ENCODE measurements at regions not wholly inside any gene's neighbourhood (a gene's known extent, or its start where the extent isn't known, plus 50 kb on each side); places are given as distances from the start of the nearest gene placed in this dataset.

DNA sequence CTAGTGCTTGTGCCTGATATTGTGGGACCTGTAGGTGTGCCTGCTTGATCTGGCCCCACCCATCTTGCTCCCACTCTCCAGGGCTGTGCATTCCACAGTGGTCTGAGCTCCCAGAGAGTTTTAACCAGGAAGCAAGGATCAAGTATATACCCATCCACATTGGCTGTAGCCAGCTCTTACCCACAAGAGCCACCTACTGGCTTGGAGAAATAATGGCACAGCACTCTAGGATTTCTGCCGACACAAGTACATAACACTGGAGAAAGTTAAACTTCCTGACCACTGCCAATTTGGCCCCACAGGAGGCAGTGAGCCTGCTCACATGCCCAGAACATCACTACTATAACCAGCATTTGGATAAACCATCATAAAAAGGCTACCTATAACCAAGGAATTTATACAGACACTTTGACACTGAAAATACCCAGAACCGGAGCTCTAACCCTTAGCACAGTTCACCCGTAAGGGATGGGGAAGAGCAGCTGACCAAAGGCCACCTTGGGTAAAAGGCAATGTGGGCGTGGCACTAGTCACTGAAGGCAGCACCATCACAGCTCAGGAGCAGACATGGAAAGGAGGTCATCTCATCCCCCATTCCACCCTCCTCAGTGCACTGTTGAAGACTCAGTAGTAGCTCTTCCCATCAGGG lies 440.4 kb downstream of the BTBD3 start:
- Histone ChIP-seq H3K27me3 (ENCODE audit: low read length) (no peaks in the 10 kb centered on the region), H3K9ac (ENCODE audit: low read length) (no peak overlapping the region), H3K4me3 (ENCODE audit: low read length) (no peak overlapping the region), H3K4me2 (ENCODE audit: low read depth, low read length, poor library complexity, severe bottlenecking) (no peak overlapping the region), H2AFZ (ENCODE audit: low read length) (no peak overlapping the region), H3K79me2 (ENCODE audit: low read length) (no peaks in the 10 kb centered on the region), H3K27ac (ENCODE audit: low read length) (no peak overlapping the region), H3K9me2 (replicated peaks; ENCODE audit: insufficient read depth, low read length) (no peaks in the 10 kb centered on the region), H3K9me3 (ENCODE audit: low read length) (peaks cover 17% of the 10 kb centered on the region), H3K4me1 (ENCODE audit: low read length) (no peaks in the 10 kb centered on the region), H4K20me1 (ENCODE audit: insufficient read depth, low read depth, low read length) (no peaks in the 10 kb centered on the region), H3K36me3 (ENCODE audit: insufficient read depth, low read length) (no peaks in the 10 kb centered on the region)
- DNase-seq, result no peak

DNA sequence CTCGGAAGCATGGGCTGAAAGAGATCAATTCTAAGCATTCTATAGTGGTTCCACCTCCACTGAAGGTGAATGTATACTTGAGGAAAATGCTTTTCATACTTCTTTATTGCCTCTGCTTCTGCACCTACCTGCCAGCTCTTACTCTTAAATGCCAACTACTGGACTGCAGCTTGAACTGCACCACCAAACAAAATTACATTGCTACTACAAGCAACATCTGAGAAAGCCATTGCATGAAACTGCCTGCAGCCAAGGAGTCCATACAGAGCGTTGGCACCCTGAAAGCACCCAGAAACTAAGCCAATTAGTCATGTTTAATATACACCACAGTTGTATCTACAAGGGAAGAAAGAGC lies 440.9 kb downstream of the BTBD3 start:
- peaks cover 16% of the 10 kb centered on the region for H3K9me3 ChIP-seq (ENCODE audit: low read length)
- DNase-seq, result no peak
- no peak overlapping the region for H2AFZ ChIP-seq (ENCODE audit: low read length)
- H3K27me3 ChIP-seq (ENCODE audit: low read length), result no peaks in the 10 kb centered on the region
- no peaks in the 10 kb centered on the region for H4K20me1 ChIP-seq (ENCODE audit: insufficient read depth, low read depth, low read length)
- no peaks in the 10 kb centered on the region for H3K9me2 ChIP-seq (replicated peaks; ENCODE audit: insufficient read depth, low read length)
- H3K9ac ChIP-seq (ENCODE audit: low read length), result no peak overlapping the region
- H3K4me3 ChIP-seq (ENCODE audit: low read length), result no peak overlapping the region
- H3K36me3 ChIP-seq (ENCODE audit: insufficient read depth, low read length), result no peaks in the 10 kb centered on the region
- no peaks in the 10 kb centered on the region for H3K4me1 ChIP-seq (ENCODE audit: low read length)
- no peaks in the 10 kb centered on the region for H3K79me2 ChIP-seq (ENCODE audit: low read length)
- no peak overlapping the region for H3K4me2 ChIP-seq (ENCODE audit: low read depth, low read length, poor library complexity, severe bottlenecking)
- H3K27ac ChIP-seq (ENCODE audit: low read length), result no peak overlapping the region

DNA sequence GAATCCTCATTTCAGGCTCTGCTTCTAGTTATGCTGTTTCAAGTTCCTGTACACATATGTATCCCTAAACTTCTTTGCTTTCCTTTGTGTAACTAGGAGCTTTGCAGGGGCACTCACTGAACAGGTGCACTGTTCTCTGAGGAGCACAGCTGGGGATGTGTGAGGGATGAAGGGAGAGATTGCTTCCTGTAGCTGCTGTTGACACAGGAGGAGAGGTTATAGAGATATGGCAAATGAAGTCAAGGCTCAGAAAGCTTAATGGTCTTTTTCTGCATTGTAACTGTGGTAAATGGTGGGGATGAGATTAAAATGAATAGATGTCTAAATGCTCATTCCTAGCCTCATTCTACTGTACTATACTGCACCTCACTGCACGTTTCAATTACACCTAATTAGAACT lies 454.3 kb downstream of the BTBD3 start:
- DNase-seq, result no peak
- no peaks in the 10 kb centered on the region for H3K36me3 ChIP-seq (ENCODE audit: insufficient read depth, low read length)
- no peak overlapping the region for H2AFZ ChIP-seq (ENCODE audit: low read length)
- H3K27me3 ChIP-seq (ENCODE audit: low read length), result no peaks in the 10 kb centered on the region
- H3K4me1 ChIP-seq (ENCODE audit: low read length), result no peaks in the 10 kb centered on the region
- H4K20me1 ChIP-seq (ENCODE audit: insufficient read depth, low read depth, low read length), result no peaks in the 10 kb centered on the region
- no peaks in the 10 kb centered on the region; the same call in none of the 2 replicates for H3K9me3 ChIP-seq (ENCODE audit: low read length)
- no peak overlapping the region for H3K4me2 ChIP-seq (ENCODE audit: low read depth, low read length, poor library complexity, severe bottlenecking)
- H3K4me3 ChIP-seq (ENCODE audit: low read length), result no peak overlapping the region
- no peaks in the 10 kb centered on the region for H3K9me2 ChIP-seq (replicated peaks; ENCODE audit: insufficient read depth, low read length)
- H3K79me2 ChIP-seq (ENCODE audit: low read length), result no peaks in the 10 kb centered on the region
- no peak overlapping the region for H3K27ac ChIP-seq (ENCODE audit: low read length)
- H3K9ac ChIP-seq (ENCODE audit: low read length), result no peak overlapping the region

GRCh38 chr20:12372557-12372956 lies 454.9 kb downstream of the BTBD3 start:
- Histone ChIP-seq H3K36me3 (ENCODE audit: insufficient read depth, low read length) (no peaks in the 10 kb centered on the region), H3K4me2 (ENCODE audit: low read depth, low read length, poor library complexity, severe bottlenecking) (no peak overlapping the region), H3K27me3 (ENCODE audit: low read length) (no peaks in the 10 kb centered on the region), H4K20me1 (ENCODE audit: insufficient read depth, low read depth, low read length) (no peaks in the 10 kb centered on the region), H3K9me3 (ENCODE audit: low read length) (no peaks in the 10 kb centered on the region; the same call in none of the 2 replicates), H3K27ac (ENCODE audit: low read length) (no peak overlapping the region), H2AFZ (ENCODE audit: low read length) (no peak overlapping the region), H3K4me3 (ENCODE audit: low read length) (no peak overlapping the region), H3K9ac (ENCODE audit: low read length) (no peak overlapping the region), H3K4me1 (ENCODE audit: low read length) (no peaks in the 10 kb centered on the region), H3K9me2 (replicated peaks; ENCODE audit: insufficient read depth, low read length) (no peaks in the 10 kb centered on the region), H3K79me2 (ENCODE audit: low read length) (no peaks in the 10 kb centered on the region)
- no peak for DNase-seq

GRCh38 chr20:12375967-12376366 lies 458.3 kb downstream of the BTBD3 start:
- H3K9ac ChIP-seq (ENCODE audit: low read length), result no peak overlapping the region

DNA sequence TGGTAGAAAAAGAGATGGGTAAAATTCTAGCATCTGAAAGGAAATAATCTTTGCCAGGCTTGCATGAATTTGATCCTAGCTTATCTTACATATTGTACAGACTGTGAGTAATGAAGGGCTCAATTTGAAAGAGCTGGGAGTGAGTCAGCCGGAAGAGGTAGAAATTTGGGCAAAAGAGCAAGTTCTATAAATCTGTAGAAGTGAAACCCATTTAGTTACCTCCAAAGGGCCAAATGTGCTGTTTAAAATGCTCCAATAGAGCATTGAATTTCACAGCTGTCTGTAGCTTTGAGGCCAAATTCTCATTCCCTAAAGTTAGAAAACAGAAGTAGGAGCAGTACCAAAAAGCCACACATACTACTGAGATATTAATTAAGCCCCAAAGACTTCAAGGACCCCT lies 466.1 kb downstream of the BTBD3 start:
- H3K9me2 ChIP-seq (replicated peaks; ENCODE audit: insufficient read depth, low read length), result no peaks in the 10 kb centered on the region
- no peaks in the 10 kb centered on the region for H4K20me1 ChIP-seq (ENCODE audit: insufficient read depth, low read depth, low read length)
- H3K36me3 ChIP-seq (ENCODE audit: insufficient read depth, low read length), result no peaks in the 10 kb centered on the region
- no peaks in the 10 kb centered on the region for H3K9me3 ChIP-seq (ENCODE audit: low read length)
- H3K27me3 ChIP-seq (ENCODE audit: low read length), result no peaks in the 10 kb centered on the region
- no peak overlapping the region for H3K9ac ChIP-seq (ENCODE audit: low read length)
- H3K4me2 ChIP-seq (ENCODE audit: low read depth, low read length, poor library complexity, severe bottlenecking), result no peak overlapping the region
- no peaks in the 10 kb centered on the region for H3K79me2 ChIP-seq (ENCODE audit: low read length)
- no peak for DNase-seq
- no peak overlapping the region for H3K27ac ChIP-seq (ENCODE audit: low read length)
- no peak overlapping the region for H2AFZ ChIP-seq (ENCODE audit: low read length)
- no peaks in the 10 kb centered on the region for H3K4me1 ChIP-seq (ENCODE audit: low read length)
- H3K4me3 ChIP-seq (ENCODE audit: low read length), result no peak overlapping the region

More at GRCh38 chr20:12375967-12376366, 458.3 kb downstream of the BTBD3 start:
- DNase-seq, result no peak
- no peaks in the 10 kb centered on the region for H3K4me1 ChIP-seq (ENCODE audit: low read length)
- H3K27me3 ChIP-seq (ENCODE audit: low read length), result no peaks in the 10 kb centered on the region
- H4K20me1 ChIP-seq (ENCODE audit: insufficient read depth, low read depth, low read length), result no peaks in the 10 kb centered on the region
- no peak overlapping the region for H3K4me2 ChIP-seq (ENCODE audit: low read depth, low read length, poor library complexity, severe bottlenecking)
- no peaks in the 10 kb centered on the region; the same call in 1 of the 2 replicates for H3K9me3 ChIP-seq (ENCODE audit: low read length)
- no peaks in the 10 kb centered on the region for H3K9me2 ChIP-seq (replicated peaks; ENCODE audit: insufficient read depth, low read length)
- no peaks in the 10 kb centered on the region for H3K36me3 ChIP-seq (ENCODE audit: insufficient read depth, low read length)
- H2AFZ ChIP-seq (ENCODE audit: low read length), result no peak overlapping the region
- H3K4me3 ChIP-seq (ENCODE audit: low read length), result no peak overlapping the region
- H3K79me2 ChIP-seq (ENCODE audit: low read length), result no peaks in the 10 kb centered on the region
- no peak overlapping the region for H3K27ac ChIP-seq (ENCODE audit: low read length)

GRCh38 chr20:12386821-12387220 lies 469.1 kb downstream of the BTBD3 start:
- H3K27ac ChIP-seq (ENCODE audit: low read length), result no peak overlapping the region
- H3K27me3 ChIP-seq (ENCODE audit: low read length), result no peaks in the 10 kb centered on the region
- no peak overlapping the region for H2AFZ ChIP-seq (ENCODE audit: low read length)
- no peak overlapping the region for H3K4me2 ChIP-seq (ENCODE audit: low read depth, low read length, poor library complexity, severe bottlenecking)
- H3K4me3 ChIP-seq (ENCODE audit: low read length), result no peak overlapping the region
- H3K79me2 ChIP-seq (ENCODE audit: low read length), result no peaks in the 10 kb centered on the region
- no peaks in the 10 kb centered on the region for H3K36me3 ChIP-seq (ENCODE audit: insufficient read depth, low read length)
- H3K9me2 ChIP-seq (replicated peaks; ENCODE audit: insufficient read depth, low read length), result no peaks in the 10 kb centered on the region
- no peak overlapping the region for H3K9ac ChIP-seq (ENCODE audit: low read length)
- no peaks in the 10 kb centered on the region for H3K9me3 ChIP-seq (ENCODE audit: low read length)
- no peaks in the 10 kb centered on the region for H4K20me1 ChIP-seq (ENCODE audit: insufficient read depth, low read depth, low read length)
- DNase-seq, result no peak
- H3K4me1 ChIP-seq (ENCODE audit: low read length), result no peaks in the 10 kb centered on the region

DNA sequence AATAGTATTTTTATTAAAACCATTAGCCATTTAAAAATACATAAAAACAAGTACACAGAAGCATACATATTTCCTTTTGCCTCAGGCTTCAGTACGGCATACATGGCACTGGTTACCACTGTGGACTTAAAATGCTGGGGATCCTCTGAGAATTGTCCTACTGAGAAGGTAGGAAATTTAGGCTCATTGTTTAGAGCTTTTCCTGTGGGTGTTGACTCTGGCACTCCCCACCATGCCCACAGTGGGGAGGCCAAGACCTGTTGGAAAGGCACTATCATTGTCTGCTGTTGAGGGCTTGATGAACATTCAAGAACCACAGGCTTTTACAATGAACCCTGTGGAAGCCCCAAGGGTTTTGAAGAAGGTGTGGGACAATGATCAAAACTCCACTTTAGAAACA lies 473.4 kb downstream of the BTBD3 start:
- Histone ChIP-seq H3K4me3 (ENCODE audit: low read length) (no peak overlapping the region), H3K79me2 (ENCODE audit: low read length) (no peaks in the 10 kb centered on the region), H3K4me2 (ENCODE audit: low read depth, low read length, poor library complexity, severe bottlenecking) (no peak overlapping the region), H3K36me3 (ENCODE audit: insufficient read depth, low read length) (no peaks in the 10 kb centered on the region), H3K4me1 (ENCODE audit: low read length) (no peaks in the 10 kb centered on the region), H3K27me3 (ENCODE audit: low read length) (no peaks in the 10 kb centered on the region), H2AFZ (ENCODE audit: low read length) (no peak overlapping the region), H3K27ac (ENCODE audit: low read length) (no peak overlapping the region), H4K20me1 (ENCODE audit: insufficient read depth, low read depth, low read length) (no peaks in the 10 kb centered on the region), H3K9me3 (ENCODE audit: low read length) (peaks cover 6% of the 10 kb centered on the region; the same call in 1 of the 2 replicates), H3K9me2 (replicated peaks; ENCODE audit: insufficient read depth, low read length) (no peaks in the 10 kb centered on the region), H3K9ac (ENCODE audit: low read length) (no peak overlapping the region)
- DNase-seq, result no peak
